SH-SY5Y (cell line): ENCODE measurements at regions not wholly inside any gene's neighbourhood (a gene's known extent, or its start where the extent isn't known, plus 50 kb on each side); places are given as distances from the start of the nearest gene placed in this dataset.

Source experiments
- GATA2 ChIP-seq: IDR thresholded peaks from 2 replicates; pipeline ENCODE4 v1.6.1; 2011; ENCODE audit warnings: mild to moderate bottlenecking, low read depth, low read length
- GATA3 ChIP-seq: IDR thresholded peaks from 2 replicates; pipeline ENCODE4 v1.6.1; 2011; ENCODE audit warnings: low read depth, mild to moderate bottlenecking, low read length, moderate library complexity

- TF ChIP-seq GATA3 = no peak
- TF ChIP-seq GATA2 = no peak
Observed at GRCh38 chr7:26001662-26002244, 150.2 kb upstream of the NFE2L3 start.

DNA sequence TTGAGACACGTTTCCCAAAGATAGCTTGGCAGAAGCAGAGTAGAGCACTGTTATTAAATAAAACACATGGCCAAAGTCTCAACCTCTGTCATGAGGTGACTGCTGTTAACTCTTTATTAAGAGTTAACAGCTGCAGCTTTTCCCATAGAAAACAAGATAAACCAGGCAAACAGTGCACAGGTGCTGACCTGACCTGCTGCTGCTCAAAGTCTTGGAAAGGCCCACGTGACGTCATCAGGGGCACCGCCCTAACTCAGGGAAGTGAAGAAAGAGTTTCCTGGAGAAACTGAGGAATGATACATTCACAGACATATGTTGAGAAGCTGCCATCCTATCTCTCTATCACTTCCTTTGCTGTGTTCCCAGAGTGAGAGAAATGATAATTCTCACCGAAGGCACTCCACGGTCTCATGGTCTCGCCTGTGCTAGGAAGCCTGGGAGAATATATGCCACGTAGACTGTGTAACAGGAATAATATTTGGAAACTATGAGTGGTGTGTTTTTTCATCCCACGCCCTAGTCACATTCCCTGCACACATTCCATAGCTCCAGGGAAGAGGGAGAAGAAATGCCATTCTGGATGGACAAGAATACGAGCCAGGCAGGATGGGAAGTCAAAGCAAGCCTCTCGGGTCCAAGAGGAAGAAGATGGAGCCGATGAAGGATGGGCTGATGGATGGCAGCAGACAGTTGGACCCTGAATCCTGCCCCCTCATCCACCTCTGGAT lies 146.2 kb upstream of the NFE2L3 start:
- TF ChIP-seq GATA3 (no peak), GATA2 (no peak)

- TF ChIP-seq GATA2 (no peak), GATA3 (no peak)
Observed at GRCh38 chr7:26006426-26006825, 145.6 kb upstream of the NFE2L3 start.

DNA sequence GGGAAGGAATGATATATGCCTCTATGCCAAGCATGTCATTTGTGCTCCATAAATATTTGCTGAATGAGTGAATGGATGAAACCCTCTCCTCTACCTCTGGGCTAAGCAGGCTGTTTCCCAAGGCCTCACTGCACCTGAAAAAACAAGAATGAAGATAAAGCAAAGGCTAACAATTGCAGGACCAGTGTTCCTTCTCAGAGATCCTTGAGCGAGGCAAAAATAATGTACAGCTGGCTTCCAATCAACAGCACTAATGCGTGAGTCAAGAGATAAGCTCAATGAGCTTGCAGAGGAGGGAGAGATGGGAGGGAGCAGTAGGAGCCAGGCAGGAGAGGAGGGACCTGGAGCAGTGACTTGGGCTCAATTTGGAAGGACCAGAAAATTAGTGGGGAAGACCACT lies 144.5 kb upstream of the NFE2L3 start:
- TF ChIP-seq GATA2 (no peak), GATA3 (no peak)

- no peak for TF ChIP-seq GATA3
- TF ChIP-seq GATA2 = no peak
Observed at GRCh38 chr7:26008428-26008827, 143.6 kb upstream of the NFE2L3 start.

GRCh38 chr7:26011039-26011696 lies 140.8 kb upstream of the NFE2L3 start:
- no peak for TF ChIP-seq GATA3

GRCh38 chr7:26013551-26014083 lies 138.4 kb upstream of the NFE2L3 start:
- TF ChIP-seq GATA2 (no peak), GATA3 (no peak)

DNA sequence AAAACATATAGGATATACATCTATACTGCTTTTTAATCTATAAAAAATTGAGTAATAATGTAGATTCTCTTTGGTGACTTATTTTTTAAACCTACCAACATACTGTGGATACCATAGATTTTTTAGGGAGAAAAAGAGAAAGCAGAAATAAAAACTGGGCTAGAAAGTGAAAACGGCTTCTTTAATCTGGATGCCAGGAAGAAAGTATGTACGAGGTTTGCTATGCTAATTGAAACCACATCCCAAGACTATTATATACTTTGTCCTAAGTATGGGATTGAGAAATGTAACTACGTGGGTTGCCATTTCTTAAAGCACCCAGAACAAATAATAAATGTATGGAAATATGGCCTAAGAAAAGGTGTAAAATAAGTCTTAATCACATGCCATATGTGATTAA lies 129.0 kb upstream of the NFE2L3 start:
- no peak for TF ChIP-seq GATA2

DNA sequence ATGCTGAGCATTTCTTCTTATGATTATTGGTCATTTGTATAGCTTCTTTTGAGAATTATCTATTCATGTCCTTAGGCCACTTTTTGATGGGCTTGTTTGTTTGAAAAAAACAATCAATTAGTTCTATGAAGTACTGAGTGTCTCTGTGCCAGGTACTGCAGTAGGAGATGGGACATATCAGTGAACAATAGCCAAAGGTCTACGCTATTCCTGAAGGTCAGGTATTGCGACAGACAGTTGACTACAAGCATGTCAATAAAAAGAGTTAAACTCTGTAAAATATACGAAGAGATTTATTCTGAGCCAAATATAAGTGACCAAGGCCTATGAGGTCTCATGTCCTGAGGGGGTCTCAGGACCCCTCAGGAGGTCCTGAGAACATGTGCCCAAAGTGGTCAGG lies 122.1 kb upstream of the NFE2L3 start:
- TF ChIP-seq GATA3 (no peak), GATA2 (no peak)

DNA sequence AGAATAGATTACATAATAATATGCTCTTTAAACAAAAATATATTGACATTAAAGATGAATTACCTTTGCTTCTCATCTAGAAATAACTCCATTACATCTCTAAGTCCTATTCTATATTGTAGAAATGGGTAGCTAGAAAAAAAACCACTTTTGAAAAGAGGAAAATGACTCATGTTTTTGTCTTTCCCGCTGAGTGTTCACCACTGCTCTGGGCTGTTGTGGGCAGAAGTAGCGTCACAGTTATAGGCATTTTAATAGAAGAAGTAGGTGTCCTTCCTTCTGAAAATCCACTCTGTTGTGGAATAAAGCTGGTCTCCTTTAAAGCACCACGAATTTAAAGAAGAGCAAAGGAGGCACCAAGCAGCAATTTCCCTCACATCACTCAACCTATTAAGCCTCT lies 117.6 kb upstream of the NFE2L3 start:
- TF ChIP-seq GATA3 = no peak
- no peak for TF ChIP-seq GATA2

DNA sequence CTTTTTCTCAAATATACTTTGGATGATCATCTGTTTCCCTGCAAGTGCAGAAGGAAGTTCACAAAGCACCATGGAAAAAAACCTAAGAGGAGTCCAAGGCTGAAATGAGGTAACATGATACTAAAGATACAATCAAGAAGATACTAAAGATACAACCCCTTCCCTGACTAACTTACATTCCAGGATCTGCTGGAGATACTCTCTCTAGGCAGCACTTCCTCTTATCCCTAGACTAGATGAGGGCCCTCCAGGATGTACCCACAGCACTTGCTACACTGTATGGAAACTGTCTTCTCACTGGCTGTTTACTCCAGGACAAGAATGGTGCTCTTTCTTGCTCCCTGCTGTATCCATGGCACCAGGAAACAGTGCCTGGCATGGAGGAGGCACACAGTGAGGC lies 116.4 kb upstream of the NFE2L3 start:
- TF ChIP-seq GATA3 (no peak), GATA2 (no peak)

DNA sequence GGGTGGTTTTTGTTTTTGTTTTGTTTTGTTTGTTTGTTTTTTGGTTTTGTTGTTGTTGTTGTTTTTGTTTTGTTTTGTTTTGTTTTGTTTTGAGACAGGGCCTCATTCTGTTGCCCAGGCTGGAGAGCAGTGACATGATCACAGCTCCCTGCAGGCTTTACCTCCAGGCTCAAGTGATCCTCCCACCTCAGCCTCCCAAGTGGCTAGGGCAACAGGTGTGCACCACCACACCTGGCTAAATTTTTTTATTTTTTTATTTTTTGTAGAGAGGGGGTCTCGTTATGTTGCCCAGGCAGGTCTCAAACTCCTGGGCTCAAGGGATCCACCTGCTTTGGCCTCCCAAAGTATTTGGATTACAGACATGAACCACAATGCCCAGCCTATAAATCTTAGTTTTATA lies 115.9 kb upstream of the NFE2L3 start:
- TF ChIP-seq GATA2 (no peak), GATA3 (no peak)

DNA sequence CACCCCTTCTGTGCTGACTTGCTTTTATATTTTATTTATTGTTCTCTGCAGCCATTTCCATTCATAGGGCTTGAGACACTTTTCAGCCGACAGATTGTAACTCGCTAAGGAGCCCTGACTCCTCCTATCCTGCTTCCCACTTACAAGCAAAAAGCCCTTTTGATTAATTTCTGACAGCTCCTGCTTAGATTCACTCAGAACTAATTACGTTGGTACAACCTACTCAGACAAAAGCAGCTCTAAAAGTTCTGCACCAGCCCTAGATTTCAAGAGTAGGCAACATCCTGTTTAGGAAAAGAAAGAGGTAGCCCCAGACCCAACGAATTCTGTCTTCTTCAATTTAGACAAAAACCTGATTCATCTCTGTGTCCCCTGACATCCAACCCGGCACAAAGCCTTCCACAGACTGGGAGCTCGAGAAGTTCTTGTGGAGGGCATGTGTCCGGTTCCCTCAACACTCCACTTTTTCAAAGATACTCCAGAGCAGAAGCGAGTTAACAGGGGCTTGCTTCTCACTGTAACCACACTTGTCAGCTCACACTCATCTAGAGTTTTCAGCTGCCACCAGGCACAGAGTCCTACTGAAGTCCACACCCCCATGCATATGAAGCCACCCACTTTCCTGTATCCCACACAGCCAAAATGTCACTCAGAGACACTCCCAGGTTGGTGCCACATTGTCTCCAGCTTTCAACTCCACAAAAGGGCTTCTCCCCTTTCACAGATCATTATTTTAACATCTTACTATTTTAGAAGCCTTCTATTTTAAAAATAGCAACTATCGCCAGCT lies 113.6 kb upstream of the NFE2L3 start:
- TF ChIP-seq GATA2 (no peak), GATA3 (no peak)

DNA sequence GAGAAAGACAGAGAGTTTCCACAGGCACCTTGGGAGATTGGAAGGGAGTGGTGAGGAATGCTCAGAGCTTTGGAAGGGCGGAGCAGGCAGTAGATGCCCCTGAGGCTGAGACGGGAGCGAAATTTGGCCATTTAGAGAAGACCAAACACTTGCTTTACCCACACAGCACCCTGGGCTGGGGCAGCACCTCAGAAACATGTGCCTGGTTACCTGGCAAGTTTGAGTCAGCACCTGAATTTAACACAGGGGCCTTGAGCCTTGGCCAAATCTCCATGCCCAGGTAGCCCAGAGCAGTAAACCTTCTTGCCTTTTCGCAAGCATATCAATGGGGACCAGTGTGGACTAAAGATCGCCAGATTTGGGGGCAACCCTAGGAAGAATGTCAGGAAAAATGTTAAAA lies 111.9 kb upstream of the NFE2L3 start:
- no peak for TF ChIP-seq GATA2
- TF ChIP-seq GATA3 = no peak
